Right lobe of liver (tissue), 4 donors: ENCODE measurements at regions not wholly inside any gene's neighbourhood (a gene's known extent, or its start where the extent isn't known, plus 50 kb on each side); places are given as distances from the start of the nearest gene placed in this dataset.

Experiments used
- POLR2A ChIP-seq: fragments of 450-650 bp; IDR thresholded peaks from one replicate; pipeline ENCODE4 v1.6.1; 2017; ENCODE audit warnings: antibody characterized with exemption, mild to moderate bottlenecking
- TF ChIP-seq, protein P1 (sequence below), 4 donors: fragments of 200-600 bp in 3 of 4; fragments of 450-650 bp in 1 of 4; IDR thresholded peaks; one replicate each; pipeline versions ENCODE4 v1.5.1 to v1.8.0; 2016 to 2022; ENCODE audit warnings: antibody characterized with exemption in 4 of 4, mild to moderate bottlenecking in 2 of 4
- donor health status: DM: no; HTN: no; CAD: no.
- donor health status: DM: no; HTN: no; CAD: no.
- donor health status: DM: no; HTN: yes; CAD: no.

DNA sequence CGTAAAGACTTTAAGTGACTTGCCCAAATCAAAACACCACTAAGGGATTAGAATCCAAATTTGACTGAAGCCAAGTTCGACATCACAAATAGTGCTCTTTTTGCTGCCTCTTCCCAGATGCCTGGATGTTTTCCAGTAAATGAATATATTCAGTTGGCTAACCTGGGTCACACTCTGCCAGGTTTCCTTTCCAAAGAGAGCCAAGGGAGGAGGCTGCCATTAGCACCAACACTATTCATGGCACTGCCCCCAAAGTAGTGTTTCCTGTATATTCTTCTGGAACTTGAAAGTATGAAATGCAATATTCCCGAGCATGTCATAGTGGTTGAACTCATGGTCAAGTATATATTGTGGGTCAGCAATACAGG is 219.3 kb upstream of the UBASH3B start:
- no peak for TF ChIP-seq POLR2A
- TF ChIP-seq, protein P1, sequence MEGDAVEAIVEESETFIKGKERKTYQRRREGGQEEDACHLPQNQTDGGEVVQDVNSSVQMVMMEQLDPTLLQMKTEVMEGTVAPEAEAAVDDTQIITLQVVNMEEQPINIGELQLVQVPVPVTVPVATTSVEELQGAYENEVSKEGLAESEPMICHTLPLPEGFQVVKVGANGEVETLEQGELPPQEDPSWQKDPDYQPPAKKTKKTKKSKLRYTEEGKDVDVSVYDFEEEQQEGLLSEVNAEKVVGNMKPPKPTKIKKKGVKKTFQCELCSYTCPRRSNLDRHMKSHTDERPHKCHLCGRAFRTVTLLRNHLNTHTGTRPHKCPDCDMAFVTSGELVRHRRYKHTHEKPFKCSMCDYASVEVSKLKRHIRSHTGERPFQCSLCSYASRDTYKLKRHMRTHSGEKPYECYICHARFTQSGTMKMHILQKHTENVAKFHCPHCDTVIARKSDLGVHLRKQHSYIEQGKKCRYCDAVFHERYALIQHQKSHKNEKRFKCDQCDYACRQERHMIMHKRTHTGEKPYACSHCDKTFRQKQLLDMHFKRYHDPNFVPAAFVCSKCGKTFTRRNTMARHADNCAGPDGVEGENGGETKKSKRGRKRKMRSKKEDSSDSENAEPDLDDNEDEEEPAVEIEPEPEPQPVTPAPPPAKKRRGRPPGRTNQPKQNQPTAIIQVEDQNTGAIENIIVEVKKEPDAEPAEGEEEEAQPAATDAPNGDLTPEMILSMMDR (IDR thresholded peaks at IDR 0.05), result no peak
